OCI-LY3 (cell line): ENCODE measurements at regions not wholly inside any gene's neighbourhood (a gene's known extent, or its start where the extent isn't known, plus 50 kb on each side); places are given as distances from the start of the nearest gene placed in this dataset.
"Not testable (repeated sequence)": the region's sequence is repeated elsewhere in the genome, so short reads cannot be mapped to it uniquely, and the experiment has no call there.

Experiments used
- H2AFZ ChIP-seq: fragments of 200-600, 300-600 bp; shearing (Covaris generic); 2 replicates; pipeline ENCODE4 v1.6.0; 2014; ENCODE audit warnings: antibody characterized with exemption, low read depth, low read length
- H3K27ac ChIP-seq: fragments of 200-600, 300-600 bp; sonication (generic); 2 replicates; pipeline ENCODE4 v1.5.1; 2014; ENCODE audit warnings: mild to moderate bottlenecking, low read length, moderate library complexity, mixed read lengths
- H3K27me3 ChIP-seq: fragments of 200-600, 300-600 bp; sonication (generic); 2 replicates; pipeline ENCODE4 v1.6.1; 2014; ENCODE audit warnings: low read depth, low read length, mixed read lengths
- H3K36me3 ChIP-seq: fragments of 200-600, 300-600 bp; sonication (generic); replicated peaks from 2 replicates; pipeline ENCODE3; 2014; ENCODE audit warnings: low read depth, low read length, mixed read lengths
- H3K4me1 ChIP-seq: fragments of 300-600, 200-600 bp; sonication (generic); 2 replicates; pipeline ENCODE4 v1.6.1; 2014; ENCODE audit warnings: low read length, mixed read lengths
- H3K4me2 ChIP-seq: fragments of 200-600, 300-600 bp; sonication (generic); 2 replicates; pipeline ENCODE4 v1.6.1; 2014; ENCODE audit warnings: low read length, mixed read lengths
- H3K4me3 ChIP-seq: fragments of 300-600, 200-600 bp; sonication (generic); 2 replicates; pipeline ENCODE4 v1.5.1; 2014; ENCODE audit warnings: antibody characterized with exemption, mild to moderate bottlenecking, low read length, moderate library complexity
- H3K79me2 ChIP-seq: fragments of 300-600, 200-600 bp; shearing (Covaris generic); 2 replicates; pipeline ENCODE4 v1.6.1; 2014; ENCODE audit warnings: mild to moderate bottlenecking, low read length, mixed read lengths
- H3K9ac ChIP-seq: fragments of 300-600, 200-600 bp; shearing (Covaris generic); 2 replicates; pipeline ENCODE4 v1.6.0; 2014; ENCODE audit warnings: mild to moderate bottlenecking, low read length, moderate library complexity
- H3K9me3 ChIP-seq: fragments of 200-600, 300-600 bp; shearing (Covaris generic); 2 replicates; pipeline ENCODE4 v1.6.1; 2014; ENCODE audit warnings: low read length, mixed read lengths; ENCODE audit not compliant: insufficient read depth
- H4K20me1 ChIP-seq: fragments of 200-600, 300-600 bp; sonication (generic); 2 replicates; pipeline ENCODE4 v1.6.1; 2016; ENCODE audit warnings: low read length, mixed read lengths; ENCODE audit not compliant: insufficient read depth
- CTCF ChIP-seq: fragments of 200-600, 300-600 bp; sonication (generic); IDR thresholded peaks from 2 replicates; pipeline ENCODE4 v1.5.1; 2014; ENCODE audit warnings: antibody characterized with exemption, low read length, low read depth
- EZH2phosphoT487 ChIP-seq: fragments of 200-600 bp; shearing (Covaris generic); IDR thresholded peaks from 2 replicates; pipeline ENCODE4 v1.6.1; 2018; ENCODE audit warnings: antibody characterized with exemption, mixed run types, low read depth

GRCh38 chr13:56622840-56623239 lies 517.9 kb upstream of the PRR20A start:
- no peak overlapping the region for H3K4me3 ChIP-seq
- peaks cover 11% of the 10 kb centered on the region; the same call in 1 of the 2 replicates for H3K9me3 ChIP-seq
- H4K20me1 ChIP-seq: no peaks in the 10 kb centered on the region
- H3K9ac ChIP-seq: no peak overlapping the region
- H3K4me2 ChIP-seq: no peak overlapping the region
- no peak overlapping the region for H3K27ac ChIP-seq
- no peaks in the 10 kb centered on the region for H3K27me3 ChIP-seq
- no peak overlapping the region for H2AFZ ChIP-seq
- TF ChIP-seq EZH2phosphoT487 (no peak), CTCF (no peak)
- H3K79me2 ChIP-seq: no peaks in the 10 kb centered on the region
- peaks cover 6% of the 10 kb centered on the region for H3K36me3 ChIP-seq
- no peaks in the 10 kb centered on the region for H3K4me1 ChIP-seq

- H3K4me1 ChIP-seq, H3K27me3 ChIP-seq, H3K27ac ChIP-seq, H4K20me1 ChIP-seq, H3K79me2 ChIP-seq, H3K9ac ChIP-seq, H3K4me3 ChIP-seq, H3K36me3 ChIP-seq, H3K4me2 ChIP-seq, H2AFZ ChIP-seq: not testable (repeated sequence)
- peaks cover 13% of the 10 kb centered on the region; the same call in 1 of the 2 replicates for H3K9me3 ChIP-seq
These were observed 511.8 kb upstream of the PRR20A start for GRCh38 chr13:56628886-56629285.

DNA sequence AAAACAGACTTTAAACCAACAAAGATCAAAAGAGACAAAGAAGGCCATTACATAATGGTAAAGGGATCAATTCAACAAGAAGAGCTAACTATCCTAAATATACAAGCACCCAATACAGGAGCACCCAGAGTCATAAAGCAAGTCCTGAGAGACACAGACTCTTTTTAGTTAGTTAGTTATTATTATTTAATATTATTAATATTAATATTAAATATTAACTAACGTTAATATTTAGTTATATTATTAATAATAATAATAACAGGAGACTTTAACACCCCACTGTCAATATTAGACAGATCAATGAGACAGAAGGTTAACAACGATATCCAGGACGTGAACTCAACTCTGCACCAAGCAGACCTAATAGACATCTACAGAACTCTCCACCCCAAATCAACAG lies 509.7 kb upstream of the PRR20A start:
- H3K9ac ChIP-seq, H3K36me3 ChIP-seq, H3K79me2 ChIP-seq, H3K27me3 ChIP-seq, H3K27ac ChIP-seq, H3K4me2 ChIP-seq, H2AFZ ChIP-seq, H4K20me1 ChIP-seq, H3K4me3 ChIP-seq, H3K9me3 ChIP-seq, H3K4me1 ChIP-seq: not testable (repeated sequence)

GRCh38 chr13:56653043-56653442 lies 487.7 kb upstream of the PRR20A start:
- Histone ChIP-seq H3K4me3 (no peak overlapping the region), H2AFZ (no peak overlapping the region), H3K27me3 (no peaks in the 10 kb centered on the region), H3K36me3 (no peaks in the 10 kb centered on the region), H3K4me2 (no peak overlapping the region), H3K4me1 (no peaks in the 10 kb centered on the region), H3K27ac (no peak overlapping the region), H4K20me1 (no peaks in the 10 kb centered on the region), H3K9ac (no peak overlapping the region), H3K79me2 (no peaks in the 10 kb centered on the region), H3K9me3 (no peaks in the 10 kb centered on the region)
- TF ChIP-seq EZH2phosphoT487 (no peak), CTCF (no peak)

DNA sequence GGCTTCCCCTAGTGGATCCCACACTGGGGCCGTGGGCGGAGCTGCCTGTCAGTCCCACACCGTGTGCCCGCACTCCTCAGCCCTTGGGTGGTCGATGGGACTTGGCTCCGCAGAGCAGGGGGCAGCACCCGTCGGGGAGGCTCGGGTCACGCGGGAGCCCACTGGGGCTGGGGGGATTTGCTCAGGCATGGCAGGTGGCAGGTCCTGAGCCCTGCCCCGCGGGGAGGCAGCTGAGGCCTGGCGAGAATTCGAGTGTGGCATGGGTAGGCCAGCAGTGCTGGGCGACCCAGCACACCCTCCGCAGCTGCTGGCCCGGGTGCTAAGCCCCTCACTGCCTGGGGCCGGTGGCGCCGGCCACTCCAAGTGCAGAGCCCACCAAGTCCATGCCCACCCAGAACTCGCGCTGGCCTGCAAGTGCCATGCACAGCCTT lies 481.7 kb upstream of the PRR20A start:
- TF ChIP-seq CTCF (no peak), EZH2phosphoT487 (no peak)
- H3K4me1 ChIP-seq: no peaks in the 10 kb centered on the region
- H4K20me1 ChIP-seq: no peaks in the 10 kb centered on the region
- H3K4me2 ChIP-seq: no peak overlapping the region
- no peaks in the 10 kb centered on the region for H3K9me3 ChIP-seq
- no peaks in the 10 kb centered on the region for H3K27me3 ChIP-seq
- H3K9ac ChIP-seq: no peak overlapping the region
- H3K4me3 ChIP-seq: no peak overlapping the region
- no peaks in the 10 kb centered on the region for H3K79me2 ChIP-seq
- no peak overlapping the region for H3K27ac ChIP-seq
- no peaks in the 10 kb centered on the region for H3K36me3 ChIP-seq
- H2AFZ ChIP-seq: no peak overlapping the region
